GM19468 (cell line): ENCODE measurements at regions not wholly inside any gene's neighbourhood (a gene's known extent, or its start where the extent isn't known, plus 50 kb on each side); places are given as distances from the start of the nearest gene placed in this dataset.
"Not testable (repeated sequence)": the region's sequence is repeated elsewhere in the genome, so short reads cannot be mapped to it uniquely, and the experiment has no call there.

Experiments used
- ATAC-seq: cut with Tn5 transposase; IDR thresholded peaks from one replicate; pipeline ENCODE4 v1.9.1; 2021; ENCODE audit warnings: mild to moderate bottlenecking, moderate library complexity, moderate number of reproducible peaks; ENCODE audit not compliant: unreplicated experiment; ENCODE audit errors: extremely low read depth

DNA sequence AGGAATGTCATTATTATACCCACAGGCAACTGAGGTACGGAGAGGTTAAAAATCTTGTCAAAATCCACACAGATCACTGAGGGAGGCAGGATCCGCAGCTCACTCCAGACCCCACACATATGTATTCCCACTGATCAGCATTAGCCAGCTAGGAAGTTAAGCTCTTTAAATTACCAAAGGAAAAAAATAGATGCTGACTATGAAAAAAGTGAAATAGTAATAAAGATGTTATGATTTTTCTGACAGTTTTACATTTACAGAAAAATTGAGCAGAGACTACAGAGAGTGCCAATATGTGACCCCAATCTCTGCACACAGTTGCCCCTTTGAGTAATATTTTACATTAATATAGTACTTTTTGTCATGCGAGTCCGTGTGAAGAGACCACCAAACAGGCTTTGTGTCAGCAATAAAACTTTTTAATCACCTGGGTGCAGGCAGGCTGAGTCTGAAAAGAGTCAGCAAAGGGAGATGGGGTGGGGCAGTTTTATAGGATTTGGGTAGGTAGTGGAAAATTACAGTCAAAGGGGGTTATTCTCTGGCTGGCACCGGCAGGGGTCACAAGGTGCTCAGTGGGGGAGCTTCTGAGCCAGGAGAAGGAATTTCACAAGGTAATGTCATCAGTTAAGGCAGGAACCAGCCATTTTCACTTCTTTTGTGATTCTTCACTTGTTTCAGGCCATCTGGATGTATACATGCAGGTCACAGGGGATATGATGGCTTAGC lies 61.9 kb upstream of the NAA35 start:
- not testable (repeated sequence) for ATAC-seq

DNA sequence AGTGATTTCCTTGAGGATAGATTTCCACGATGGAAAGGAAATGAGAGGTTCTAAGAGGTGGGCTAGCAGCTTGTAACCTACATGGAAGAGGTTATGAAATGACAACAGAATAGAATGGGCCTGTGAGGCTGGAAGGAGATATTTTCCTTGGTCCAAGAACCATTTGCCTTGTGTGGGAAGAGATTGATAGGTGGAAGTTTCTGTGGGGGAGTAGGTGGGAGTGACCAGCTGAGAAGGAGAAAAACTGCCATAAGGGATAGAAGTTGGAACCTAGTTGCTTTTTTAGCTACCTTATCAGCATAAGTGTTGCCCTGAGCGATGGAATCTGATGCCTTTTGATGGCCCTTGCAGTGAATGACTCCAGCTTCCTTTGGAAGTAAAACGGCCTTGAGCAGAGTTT lies 60.4 kb upstream of the NAA35 start:
- not testable (repeated sequence) for ATAC-seq

DNA sequence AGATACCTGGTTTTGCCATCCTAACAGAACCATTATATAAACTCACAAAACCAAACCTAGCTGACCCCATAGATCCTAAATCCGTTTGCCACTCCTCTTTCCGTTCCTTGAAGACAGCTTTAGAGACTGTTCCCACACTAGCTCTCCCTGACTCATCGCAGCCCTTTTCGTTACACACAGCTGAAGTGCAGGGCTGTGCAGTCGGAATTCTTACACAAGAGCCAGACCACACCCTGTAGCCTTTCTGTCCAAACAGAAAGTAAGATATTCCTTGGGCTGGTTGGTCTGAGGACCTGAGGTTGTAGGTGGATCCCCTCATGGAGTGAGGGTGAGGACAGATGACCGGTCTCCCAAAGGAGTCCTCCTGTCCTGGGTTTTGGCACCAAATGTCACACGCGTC lies 56.7 kb upstream of the NAA35 start:
- no peak for ATAC-seq

DNA sequence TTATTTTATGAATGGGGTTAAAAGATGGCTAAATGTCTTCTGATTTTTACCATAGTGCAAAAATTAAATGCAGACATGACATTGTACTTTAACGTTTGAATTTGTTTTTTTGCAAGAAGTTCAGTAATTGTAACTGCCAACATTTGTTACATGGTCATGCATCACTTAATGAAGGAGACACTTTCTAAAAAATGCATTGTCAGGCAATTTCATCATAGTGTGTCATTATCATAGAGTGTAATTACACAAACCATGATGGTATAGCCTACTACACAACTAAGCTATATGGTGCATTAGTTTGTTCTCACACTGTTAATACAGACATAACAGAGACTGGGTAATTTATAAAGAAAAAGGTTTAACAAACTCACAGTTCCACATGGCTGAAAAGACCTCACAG lies 50.0 kb upstream of the NAA35 start:
- no peak for ATAC-seq
